ENCODE measurements at regions not wholly inside any gene's neighbourhood (a gene's known extent, or its start where the extent isn't known, plus 50 kb on each side); places are given as distances from the start of the nearest gene placed in this dataset.
"Not testable (repeated sequence)": the region's sequence is repeated elsewhere in the genome, so short reads cannot be mapped to it uniquely, and the experiment has no call there.

DNA sequence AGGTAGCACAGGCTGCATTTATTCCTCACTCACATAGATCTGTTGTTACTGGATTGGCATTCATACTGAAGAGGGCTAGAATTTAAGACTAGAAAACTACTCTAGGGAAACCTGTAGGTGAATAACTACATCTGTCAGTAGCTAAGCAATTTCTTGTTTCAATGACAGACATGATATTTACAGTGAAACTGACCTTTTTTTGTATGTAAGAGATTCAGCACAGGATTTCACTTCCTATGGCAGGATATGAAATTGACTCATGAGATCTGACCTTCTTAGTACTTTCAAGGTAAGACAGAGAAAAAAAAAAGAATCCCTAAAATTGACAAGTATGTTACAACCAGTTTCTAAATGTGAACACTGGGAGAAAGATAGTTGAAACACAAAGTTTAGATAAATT lies 189.8 kb upstream of the SLC16A7 start:
- DNase-seq (ENCODE audit: low spot score), result no peak

DNA sequence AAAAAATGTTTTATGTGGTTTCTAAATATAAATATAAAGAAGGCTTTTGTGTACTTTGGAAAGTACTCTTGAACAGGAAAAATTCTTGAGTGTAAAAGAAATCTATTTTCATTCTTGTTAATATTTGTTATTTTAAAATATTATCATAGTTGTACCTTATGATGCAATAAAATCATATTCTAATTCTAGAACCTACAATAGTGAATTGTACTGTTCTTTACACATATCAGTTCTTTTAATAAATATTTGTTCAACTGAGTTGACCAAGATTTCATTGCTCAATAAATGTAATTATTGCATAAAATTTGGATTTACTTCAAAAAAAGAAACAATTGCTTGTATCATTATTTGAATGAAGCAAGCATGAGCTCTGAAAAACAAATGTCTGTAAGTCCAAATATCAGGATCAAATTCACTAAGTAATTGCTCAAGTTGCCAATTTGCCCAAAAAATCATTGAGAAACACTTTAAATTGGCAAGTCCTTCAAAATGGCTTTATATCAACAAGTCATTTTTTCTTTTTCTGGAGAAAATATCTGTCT lies 191.6 kb upstream of the SLC16A7 start:
- no peak for DNase-seq (ENCODE audit: low spot score)

DNA sequence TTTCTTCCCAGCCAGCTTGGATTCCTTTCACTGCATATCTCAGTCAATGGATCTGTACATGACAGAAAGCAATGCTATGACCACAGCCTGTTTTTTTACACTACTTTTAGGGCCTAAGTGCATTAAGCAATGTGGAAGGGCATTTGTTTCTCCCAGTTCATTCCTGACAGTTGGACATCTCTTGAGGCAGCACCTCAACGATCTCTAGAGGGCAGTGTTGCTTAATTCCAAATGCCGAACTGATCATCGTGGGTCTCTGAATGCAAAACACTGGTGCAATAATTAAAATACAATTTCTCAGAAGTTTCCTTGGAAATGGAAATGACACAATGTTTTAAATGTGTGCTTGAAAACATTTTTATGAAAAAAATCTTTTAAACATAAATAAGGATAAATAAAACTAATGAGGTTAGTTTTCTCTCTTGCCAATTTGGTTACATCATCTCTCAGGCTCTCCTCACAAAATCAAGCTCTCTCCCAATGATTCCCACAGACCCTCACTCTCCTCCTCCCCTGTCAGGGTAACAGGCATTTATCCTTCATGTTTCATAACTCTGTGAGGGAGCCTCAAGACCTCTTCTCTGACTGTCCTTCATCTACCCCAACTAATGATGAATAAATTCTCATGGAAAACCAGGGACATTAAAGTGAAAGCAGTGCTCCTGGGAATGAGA lies 192.4 kb upstream of the SLC16A7 start:
- DNase-seq (ENCODE audit: low spot score), result peak; percentile 70

DNA sequence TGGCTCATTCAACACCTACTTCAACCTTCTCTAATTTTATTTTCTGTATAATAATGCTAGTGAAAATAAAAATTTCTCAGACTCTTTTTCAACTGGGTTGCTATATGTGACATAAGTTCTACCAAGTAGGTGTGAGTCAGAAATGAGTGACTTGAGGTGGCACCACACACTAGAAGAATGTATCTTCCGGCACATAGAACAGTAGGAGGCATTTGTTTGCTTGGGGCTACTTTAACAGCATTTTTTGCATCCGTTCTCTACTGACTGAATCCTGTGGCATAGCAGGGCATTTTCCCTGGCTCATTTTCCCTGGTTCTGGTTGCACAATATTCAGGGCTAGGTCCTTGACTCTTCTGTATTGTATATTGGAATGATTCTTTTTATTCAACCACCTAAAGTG lies 194.0 kb upstream of the SLC16A7 start:
- DNase-seq (ENCODE audit: low spot score), result no peak

DNA sequence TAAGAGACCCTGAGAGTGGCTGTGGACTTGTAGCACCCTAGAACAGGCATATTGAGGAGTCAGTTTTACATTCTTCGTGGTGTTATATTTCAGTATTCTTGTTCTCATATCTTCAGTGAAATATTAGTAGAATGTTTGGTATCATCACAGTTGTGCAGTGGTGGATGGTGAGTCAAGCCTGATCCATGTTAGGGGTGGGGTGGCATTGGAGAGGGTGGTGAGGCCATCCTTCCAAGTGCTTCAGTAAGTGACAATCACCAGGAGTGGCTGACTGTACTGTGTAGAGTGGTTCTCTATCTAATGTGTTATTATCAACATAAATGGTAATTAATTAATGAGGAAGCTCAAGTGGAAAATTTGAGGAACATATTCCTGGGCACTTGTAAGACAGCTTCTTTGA lies 197.7 kb upstream of the SLC16A7 start:
- no peak for DNase-seq (ENCODE audit: low spot score)

DNA sequence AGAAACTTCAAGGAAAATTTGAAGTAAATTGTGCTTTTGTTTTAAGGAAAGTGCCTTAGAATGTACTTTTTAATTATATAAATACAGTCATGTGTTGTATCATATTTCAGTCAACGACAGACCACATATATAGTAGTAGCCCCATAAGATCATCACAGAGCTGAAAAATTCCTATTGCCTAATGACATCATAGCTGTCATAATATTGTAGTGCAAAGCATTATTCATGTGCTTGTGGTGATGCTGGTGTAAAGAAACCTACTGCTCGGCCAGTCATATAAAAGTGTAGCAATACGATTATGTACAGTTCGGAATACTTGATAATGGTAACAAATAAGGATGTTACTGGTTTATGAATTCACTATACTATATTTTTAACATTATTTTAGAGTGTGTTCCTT lies 198.9 kb upstream of the SLC16A7 start:
- no peak for DNase-seq (ENCODE audit: low spot score)

DNA sequence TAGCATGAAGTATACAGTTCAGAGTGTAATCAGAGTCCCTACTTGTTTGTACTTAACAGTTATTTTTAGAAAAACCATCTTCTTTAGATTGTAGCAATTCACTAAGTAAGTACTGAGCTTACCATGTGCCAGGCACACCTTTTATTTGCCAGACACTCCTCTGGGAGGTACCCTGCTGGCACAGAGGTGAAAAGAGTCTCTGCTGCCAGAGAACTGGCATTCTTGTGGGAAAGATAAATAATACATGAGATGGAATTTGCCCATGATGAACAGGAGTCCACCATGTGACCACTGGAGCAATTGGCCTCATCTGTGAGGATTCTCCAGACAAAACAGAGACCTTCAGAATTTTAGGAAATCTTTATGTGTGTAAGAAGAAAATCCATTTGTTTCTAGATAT lies 199.3 kb upstream of the SLC16A7 start:
- DNase-seq (ENCODE audit: low spot score), result peak; percentile 18

DNA sequence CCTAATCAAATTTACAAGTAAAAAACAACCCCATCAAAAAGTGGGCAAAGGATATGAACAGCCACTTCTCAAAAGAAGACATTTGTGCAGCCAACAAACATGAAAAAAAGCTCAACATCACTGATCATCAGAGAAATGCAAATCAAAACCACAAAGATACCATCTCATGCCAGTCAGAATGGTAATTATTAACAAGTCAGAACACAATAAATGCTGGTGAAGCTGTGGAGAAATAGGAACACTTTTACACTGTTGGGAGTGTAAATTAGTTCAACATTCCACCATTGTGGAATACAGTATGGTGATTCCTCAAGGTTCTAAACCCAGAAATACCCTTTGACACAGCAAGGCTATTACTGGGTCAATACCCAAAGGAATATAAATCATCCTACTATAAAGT lies 200.5 kb upstream of the SLC16A7 start:
- DNase-seq (ENCODE audit: low spot score), result not testable (repeated sequence)

DNA sequence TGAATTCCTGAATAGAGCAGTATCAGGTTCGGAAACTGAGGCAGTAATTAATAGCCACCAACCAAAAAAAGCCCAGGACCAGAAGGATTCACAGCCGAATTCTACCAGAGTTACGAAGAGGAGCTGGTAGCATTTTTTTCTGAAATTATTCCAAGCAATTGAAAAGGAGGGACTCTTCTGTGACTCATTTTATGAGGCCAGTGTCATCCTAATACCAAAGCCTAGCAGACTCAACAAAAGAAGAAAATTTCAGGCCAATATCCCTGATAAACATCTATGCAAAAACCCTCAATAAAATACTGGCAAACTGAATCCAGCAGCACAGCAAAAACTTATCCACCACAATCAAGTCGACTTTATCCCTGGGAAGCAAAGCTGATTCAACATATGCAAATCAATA lies 202.3 kb upstream of the SLC16A7 start:
- DNase-seq (ENCODE audit: low spot score), result no peak

DNA sequence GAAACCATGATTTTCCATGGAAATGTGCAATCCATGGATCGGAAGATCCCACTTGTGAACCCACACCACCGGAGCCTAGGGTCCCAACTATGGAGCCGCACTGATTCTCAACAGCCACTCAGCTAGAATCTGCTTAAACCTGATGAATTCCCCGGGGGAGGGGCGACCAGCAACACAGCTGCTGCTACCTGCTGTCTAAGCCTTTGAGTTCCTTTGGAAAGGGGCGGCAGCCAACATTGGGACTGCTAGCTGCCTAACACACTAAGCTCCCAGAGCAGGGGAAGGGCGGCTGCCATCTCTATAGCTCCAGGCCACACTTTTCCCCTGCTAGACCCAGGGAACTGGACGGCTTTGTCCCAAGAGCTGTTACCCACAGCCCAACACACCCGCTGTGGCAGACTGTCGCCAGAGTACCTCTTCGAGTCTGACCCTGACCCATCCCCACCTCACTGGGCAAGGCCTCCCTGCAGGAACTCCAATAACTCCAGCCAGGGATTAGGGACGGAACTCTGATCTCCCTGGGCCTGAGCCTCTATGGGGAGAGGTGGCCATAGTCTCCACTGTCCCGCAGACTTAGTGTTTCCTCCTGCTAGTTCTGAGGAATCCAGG lies 205.8 kb upstream of the SLC16A7 start:
- no peak for DNase-seq (ENCODE audit: low spot score)

DNA sequence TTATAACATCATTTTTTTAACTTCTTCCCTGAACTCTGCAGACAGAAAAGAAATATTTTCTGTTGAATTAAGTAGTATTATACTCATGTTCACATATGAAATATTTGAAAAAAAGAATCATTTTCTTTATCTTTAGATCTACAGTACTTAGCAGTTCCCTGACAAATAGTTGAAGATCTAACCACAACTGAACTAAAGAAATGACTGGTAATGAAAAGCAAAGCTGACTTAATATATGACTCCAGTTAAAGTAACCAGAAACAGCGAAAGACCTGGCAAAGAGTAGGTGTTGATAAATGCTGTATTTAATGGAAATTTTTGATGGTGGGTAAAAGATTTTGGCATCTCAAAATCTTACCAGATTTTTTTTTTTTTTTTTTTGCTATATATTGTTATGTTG lies 207.1 kb upstream of the SLC16A7 start:
- no peak for DNase-seq (ENCODE audit: low spot score)

DNA sequence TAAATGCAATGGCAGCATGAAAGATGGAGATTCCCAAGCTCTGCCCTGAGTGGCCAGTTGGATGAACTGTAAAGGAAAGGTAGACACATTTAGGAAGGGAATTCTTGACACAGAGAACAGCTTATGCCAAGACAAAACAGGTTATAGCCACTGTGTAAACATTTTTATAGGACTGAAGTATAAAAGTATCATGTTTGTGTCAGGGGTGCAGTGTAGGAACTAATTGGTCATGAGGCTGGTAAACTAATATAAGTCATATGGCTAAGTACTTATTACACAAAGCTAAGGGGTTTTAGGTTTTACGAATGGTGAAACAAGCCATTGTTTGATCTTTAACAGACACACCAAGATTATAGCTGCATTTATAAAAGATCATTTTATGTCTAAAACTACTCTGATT lies 207.7 kb upstream of the SLC16A7 start:
- DNase-seq (ENCODE audit: low spot score), result no peak

DNA sequence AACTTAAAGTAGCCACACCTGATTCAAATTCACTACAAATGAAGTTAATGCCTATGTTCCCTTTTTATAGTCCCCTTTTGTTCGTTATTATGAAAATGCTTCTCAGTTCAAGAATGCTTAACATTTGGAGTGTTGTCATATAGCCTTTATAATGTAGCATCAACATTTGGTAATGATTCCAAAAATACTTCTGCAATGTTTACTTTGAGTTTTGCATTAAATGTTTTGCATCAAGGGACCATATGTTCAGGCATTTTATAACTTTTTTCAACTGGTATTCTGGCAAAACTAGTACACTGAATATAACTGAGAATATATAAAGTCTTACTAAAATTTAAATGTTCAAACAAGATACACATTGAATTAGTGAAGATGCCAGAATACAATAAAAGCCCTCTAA lies 209.6 kb upstream of the SLC16A7 start:
- no peak for DNase-seq (ENCODE audit: low spot score)

DNA sequence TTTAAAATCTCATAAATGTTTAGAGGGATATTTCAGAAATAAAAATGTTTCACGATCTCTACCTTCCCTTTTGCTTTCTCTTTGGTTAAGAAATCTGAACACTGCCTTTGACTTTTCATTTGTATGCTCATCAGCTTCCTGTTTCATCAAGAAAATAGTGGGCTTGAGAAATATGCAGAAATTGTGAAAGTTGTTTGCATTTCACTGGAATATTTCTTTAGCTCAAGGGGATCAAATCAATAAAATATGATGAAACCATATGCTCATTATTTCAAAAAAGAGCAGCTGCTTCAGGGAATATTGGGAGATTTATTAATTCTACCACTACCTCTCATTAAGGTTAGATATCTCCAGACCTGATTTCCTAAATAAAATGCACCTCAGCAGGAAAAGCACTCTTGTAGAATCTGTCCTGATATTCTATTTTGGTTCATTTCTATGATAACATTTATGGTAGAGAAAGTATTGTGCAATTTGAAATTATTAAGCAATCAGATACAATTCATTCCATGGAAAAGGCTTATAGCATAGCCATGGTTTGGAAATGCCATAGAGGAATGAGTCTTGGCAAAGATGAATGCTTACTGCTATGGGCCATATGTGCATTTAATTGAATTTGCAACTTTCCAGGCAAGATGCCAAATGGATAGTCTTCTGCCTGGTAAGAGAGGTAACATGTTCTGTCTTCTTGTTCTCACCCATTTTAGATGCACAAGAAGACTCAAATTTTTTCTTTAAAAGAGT lies 212.6 kb upstream of the SLC16A7 start:
- DNase-seq (ENCODE audit: low spot score), result no peak

DNA sequence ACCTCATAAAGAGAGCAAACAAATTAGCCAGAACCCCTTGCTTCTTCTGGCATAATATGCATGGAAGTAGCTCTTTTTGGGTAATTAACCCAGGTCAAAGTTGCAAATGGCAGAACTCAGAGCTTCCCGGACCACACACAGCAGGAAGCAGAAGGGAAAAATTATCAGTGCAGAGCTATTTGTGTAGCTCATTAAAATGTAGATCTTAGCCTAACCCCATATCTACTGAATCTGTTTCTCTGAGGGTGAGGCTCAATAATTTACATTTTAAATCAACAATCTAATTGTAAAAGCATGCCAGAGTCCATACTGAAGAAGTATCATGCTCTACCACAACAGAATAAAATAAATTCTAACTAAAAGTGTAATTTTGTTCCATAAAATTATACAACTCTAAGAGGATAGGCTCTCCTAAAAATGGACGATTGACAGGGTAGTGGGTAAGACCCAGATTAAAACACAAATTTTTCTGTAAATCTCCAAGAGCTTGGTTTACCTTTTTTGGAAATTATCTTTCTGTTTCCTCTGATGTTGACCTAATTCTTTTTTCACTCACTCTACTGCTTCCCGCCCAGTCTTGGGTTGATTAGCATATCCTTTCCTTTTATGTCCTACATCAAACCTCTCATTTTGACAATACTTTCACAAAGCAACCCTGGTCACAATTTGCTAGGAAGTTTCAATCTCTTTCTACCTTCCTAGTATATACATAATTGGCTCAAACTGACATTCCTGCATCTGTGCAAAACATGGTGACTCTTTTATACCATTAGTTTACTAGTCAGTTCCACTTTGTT lies 213.3 kb upstream of the SLC16A7 start:
- no peak for DNase-seq (ENCODE audit: low spot score)

DNA sequence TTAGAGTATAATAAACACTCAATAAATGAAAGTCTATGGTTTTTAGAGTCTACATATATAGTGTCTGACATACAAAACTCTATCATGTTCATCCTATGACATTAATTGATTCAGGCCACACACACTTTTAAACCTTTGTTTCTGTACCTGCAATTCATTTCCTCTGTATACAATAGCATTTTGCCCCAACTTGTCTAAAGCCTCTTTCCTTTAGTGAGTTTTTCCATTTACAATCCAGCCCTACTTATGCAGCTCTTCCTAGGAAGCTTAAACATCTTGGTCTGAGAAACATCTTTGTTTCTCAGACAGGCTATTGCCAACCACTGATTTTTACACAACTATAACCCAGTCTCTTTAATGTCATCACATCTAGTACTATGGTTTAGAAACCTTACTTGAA lies 214.7 kb upstream of the SLC16A7 start:
- no peak for DNase-seq (ENCODE audit: low spot score)

DNA sequence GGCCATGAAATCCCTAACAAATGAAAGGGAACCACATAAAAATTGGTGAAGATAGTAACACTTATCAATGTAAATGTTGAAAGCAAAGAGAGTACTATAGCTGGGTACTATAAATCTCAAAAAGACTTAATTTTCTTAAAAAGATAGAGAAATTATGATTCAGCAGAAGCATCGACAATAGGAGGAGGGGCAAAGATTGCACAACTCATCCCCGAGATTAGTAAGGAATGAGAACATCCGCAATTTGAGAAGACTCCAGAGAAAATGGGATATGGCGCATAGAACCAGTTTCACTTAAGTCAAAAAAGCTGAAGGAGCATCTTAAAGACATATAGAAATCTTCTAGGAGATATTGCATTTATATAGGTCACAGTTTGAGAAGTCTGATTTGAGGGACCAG lies 220.2 kb upstream of the SLC16A7 start:
- DNase-seq (ENCODE audit: low spot score), result no peak

DNA sequence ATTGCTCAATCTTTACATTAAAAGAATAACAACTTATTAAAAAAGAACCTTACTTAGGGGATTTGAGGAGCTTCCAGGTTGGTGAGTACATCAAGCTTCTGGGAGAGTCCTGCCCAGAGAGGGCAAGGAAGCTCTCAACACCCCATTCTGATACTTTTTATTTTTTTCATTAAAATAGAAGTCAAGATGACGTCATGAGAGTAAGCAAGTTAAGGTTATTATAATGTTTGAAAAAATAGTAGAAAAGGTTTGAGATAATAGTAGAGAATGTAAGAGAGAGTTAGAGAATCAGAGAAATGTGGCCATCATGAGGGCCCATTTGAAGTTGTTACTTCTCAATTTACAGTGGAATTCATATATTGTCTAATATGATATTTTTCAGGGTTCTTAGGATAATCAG lies 221.0 kb upstream of the SLC16A7 start:
- no peak for DNase-seq (ENCODE audit: low spot score)

DNA sequence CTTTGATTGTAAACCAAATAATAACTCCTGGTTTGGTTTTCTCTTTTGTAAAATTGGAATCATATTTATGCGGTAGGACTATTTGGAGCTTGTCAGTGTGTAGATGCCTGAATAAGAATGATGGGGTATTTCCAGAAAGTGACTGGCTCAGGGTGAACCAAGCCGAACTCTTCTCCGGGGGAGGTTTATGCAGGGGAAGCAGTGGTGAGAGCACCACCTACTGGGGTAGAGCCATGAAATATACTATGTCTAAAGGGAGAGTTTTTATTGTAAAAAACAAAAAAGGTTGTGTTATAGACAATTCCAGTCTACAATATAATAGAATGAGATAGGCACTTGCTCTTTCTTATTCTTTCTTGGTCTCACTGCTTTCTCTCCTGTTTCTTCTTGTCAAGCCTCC lies 222.9 kb upstream of the SLC16A7 start:
- DNase-seq (ENCODE audit: low spot score), result peak; percentile 26

DNA sequence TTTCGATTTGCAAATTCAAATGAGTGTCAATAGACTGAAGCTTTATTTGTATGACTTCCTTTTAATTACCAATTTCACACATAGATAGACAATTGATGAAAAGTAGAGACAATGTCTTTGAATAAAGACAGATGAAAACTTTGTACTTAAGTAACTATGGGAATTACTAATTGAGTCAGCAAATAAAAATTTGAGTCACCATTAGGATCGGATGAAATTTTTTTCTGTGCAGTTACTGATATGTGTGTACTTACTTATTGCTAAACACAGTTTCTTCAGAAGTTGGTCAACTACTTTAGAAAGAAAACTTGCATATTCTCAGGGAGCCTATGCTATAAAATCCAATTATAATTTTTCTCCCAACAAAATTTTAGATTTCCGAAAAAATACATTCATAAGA lies 224.9 kb upstream of the SLC16A7 start:
- no peak for DNase-seq (ENCODE audit: low spot score)

DNA sequence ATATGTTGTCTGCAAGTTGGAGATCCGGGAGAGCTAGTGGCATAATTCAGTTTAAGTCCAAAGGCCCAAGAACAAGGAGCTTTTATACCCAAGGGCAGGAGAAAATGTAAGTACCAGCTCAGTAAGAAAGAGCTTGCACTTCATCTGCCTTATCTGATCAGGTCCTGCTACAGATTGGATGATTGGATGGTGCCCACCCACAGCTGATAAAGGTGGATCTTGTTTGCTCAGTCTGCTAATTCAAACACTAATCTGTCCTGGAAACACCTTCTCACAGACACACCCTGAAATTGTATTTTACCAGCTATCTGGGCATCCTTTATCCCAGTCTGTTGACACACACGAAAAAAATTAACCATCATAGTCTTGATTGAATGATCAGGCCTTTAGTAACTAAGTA lies 230.7 kb upstream of the SLC16A7 start:
- DNase-seq (ENCODE audit: low spot score), result no peak

DNA sequence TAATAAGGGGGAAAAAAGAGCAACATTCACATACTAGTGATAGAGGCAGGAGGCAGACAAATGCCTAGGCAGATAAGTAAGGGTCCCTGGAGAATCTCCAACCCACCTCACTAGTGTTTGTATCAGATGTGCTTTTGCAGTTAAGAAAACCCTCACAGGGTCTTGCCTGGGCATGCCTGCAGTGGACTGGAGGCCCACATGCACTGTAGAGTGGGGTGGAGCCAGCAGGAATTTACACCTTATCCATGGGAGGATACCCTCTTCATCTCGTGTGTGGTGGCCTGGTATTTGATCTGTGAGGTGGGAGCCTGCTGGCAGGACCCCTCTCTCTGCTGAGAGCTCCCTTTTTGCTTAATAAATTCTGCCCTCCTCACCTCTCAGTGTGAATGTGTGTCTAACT lies 238.0 kb upstream of the SLC16A7 start:
- DNase-seq (ENCODE audit: low spot score), result no peak
